Ishikawa (cell line): ENCODE measurements at regions not wholly inside any gene's neighbourhood (a gene's known extent, or its start where the extent isn't known, plus 50 kb on each side); places are given as distances from the start of the nearest gene placed in this dataset.

Experiments used
- CREB1 ChIP-seq: IDR thresholded peaks from 2 replicates; pipeline ENCODE4 v1.6.1; 2012; ENCODE audit warnings: low read depth
- EGR1 ChIP-seq: IDR thresholded peaks from 2 replicates; pipeline ENCODE4 v1.6.1; 2012
- EP300 ChIP-seq: IDR thresholded peaks from 2 replicates; pipeline ENCODE4 v1.6.1; 2012; ENCODE audit warnings: borderline replicate concordance
- NFIC ChIP-seq: IDR thresholded peaks from 2 replicates; pipeline ENCODE4 v1.6.1; 2012
- RAD21 ChIP-seq: IDR thresholded peaks from 2 replicates; pipeline ENCODE4 v1.6.1; 2012; ENCODE audit warnings: low read depth
- TAF1 ChIP-seq: IDR thresholded peaks from 2 replicates; pipeline ENCODE4 v1.6.1; 2012; ENCODE audit warnings: low read depth, mild to moderate bottlenecking
- TCF12 ChIP-seq: IDR thresholded peaks from 2 replicates; pipeline ENCODE4 v1.6.1; 2012; ENCODE audit warnings: low read depth
- TEAD4 ChIP-seq: IDR thresholded peaks from 2 replicates; pipeline ENCODE4 v1.6.1; 2012
- YY1 ChIP-seq: IDR thresholded peaks from 2 replicates; pipeline ENCODE4 v1.6.1; 2012; ENCODE audit warnings: low read depth
- ZBTB7A ChIP-seq: IDR thresholded peaks from 2 replicates; pipeline ENCODE4 v1.6.1; 2012; ENCODE audit warnings: low read depth
- TF ChIP-seq, protein P1 (sequence below): IDR thresholded peaks from 2 replicates; pipeline ENCODE4 v1.6.1; 2012

DNA sequence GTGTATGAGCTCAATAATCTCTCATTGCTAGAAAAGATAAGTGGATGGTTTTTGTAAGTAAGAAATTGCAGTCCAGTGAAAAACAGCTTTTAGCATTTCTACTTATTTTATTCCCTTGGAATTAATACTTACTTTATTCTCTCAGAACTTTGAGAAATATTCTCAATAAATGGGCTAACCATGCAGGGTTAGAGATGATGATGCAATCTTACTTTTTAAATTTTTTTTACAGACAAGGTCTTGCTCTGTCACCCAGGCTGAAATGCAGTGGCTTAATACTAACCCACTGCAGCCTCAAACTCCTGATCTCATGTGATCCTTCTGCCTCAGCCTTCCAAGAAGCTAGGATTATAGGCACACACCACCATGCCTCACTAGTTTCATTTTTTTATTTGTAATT is 440.8 kb upstream of the ZP4 start:
- TF ChIP-seq ZBTB7A (no peak), EP300 (no peak), TAF1 (no peak), RAD21 (no peak), TEAD4 (no peak), TCF12 (no peak), NFIC (no peak), EGR1 (no peak), CREB1 (no peak), YY1 (no peak)
- TF ChIP-seq, protein P1, sequence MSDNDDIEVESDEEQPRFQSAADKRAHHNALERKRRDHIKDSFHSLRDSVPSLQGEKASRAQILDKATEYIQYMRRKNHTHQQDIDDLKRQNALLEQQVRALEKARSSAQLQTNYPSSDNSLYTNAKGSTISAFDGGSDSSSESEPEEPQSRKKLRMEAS: no peak
